ENCODE measurements at regions not wholly inside any gene's neighbourhood (a gene's known extent, or its start where the extent isn't known, plus 50 kb on each side); places are given as distances from the start of the nearest gene placed in this dataset.

DNA sequence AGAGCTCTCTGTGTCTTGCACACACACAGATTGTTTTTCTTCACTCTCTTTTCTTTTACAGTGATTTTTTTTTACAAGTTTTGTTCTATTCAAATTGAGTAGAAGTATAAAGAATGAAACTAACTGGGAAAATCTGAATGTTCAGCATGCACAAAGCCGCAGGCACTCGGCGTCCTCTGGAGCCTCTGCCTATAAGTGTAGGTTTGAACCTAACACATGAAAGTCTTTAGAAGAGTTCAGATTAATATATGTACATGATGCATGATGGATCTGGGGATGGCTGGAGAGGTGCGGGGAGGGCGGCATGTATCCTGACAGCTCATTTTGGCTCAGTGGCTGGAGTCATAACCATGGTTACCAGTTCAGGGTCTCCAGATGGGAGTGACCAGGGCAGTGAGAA is 301.1 kb upstream of the CDH4 start:
- TF ChIP-seq, protein P1, sequence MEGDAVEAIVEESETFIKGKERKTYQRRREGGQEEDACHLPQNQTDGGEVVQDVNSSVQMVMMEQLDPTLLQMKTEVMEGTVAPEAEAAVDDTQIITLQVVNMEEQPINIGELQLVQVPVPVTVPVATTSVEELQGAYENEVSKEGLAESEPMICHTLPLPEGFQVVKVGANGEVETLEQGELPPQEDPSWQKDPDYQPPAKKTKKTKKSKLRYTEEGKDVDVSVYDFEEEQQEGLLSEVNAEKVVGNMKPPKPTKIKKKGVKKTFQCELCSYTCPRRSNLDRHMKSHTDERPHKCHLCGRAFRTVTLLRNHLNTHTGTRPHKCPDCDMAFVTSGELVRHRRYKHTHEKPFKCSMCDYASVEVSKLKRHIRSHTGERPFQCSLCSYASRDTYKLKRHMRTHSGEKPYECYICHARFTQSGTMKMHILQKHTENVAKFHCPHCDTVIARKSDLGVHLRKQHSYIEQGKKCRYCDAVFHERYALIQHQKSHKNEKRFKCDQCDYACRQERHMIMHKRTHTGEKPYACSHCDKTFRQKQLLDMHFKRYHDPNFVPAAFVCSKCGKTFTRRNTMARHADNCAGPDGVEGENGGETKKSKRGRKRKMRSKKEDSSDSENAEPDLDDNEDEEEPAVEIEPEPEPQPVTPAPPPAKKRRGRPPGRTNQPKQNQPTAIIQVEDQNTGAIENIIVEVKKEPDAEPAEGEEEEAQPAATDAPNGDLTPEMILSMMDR (IDR thresholded peaks at IDR 0.05): no peak
- TF ChIP-seq POLR2A (IDR thresholded peaks at IDR 0.05): no peak

All from lower leg skin (tissue), 3 donors.